ENCODE measurements at regions not wholly inside any gene's neighbourhood (a gene's known extent, or its start where the extent isn't known, plus 50 kb on each side); places are given as distances from the start of the nearest gene placed in this dataset.

GRCh38 chr21:22573834-22574233, 1575.6 kb downstream of the NCAM2 start:
- no peak for DNase-seq (ENCODE audit: low spot score)

DNA sequence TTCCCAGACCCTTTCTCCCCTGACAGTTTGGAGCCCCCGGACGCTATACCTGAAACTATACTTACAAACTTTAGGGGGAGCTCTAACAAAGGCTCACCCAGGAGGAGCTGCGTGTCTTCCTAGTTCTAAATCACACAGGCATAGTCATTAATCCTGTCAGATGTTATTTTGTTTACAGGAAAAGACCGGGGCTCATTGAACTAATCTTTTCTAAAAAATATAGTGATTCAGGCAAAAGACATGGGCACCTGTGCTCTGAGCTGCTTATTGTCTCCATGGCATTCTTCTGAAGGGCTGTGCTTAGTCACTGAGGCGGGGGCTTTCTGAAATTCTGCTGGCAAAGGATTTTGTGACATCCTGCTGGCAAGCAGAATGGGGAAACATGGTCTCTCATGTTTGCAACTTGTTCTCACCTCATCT, 1577.0 kb downstream of the NCAM2 start:
- DNase-seq (ENCODE audit: low spot score) = peak; percentile 20

DNA sequence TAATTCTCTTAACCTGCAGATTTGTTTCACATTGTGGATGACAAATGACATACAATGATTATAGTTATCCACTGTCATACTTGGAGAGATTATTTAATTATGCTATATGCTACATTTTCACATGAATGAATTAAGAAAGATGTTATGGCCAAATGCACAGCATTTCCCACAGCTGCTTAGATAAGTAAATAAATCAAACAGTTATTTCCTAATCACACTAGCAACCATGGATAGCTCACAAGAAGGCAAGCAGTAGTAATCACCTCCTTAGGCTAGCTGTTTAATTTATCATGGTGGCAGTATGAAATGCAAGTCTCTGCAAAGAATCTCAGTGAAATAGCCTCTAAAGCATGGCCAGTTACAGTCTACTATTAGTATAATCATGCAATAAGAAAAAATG, 1581.5 kb downstream of the NCAM2 start:
- DNase-seq (ENCODE audit: low spot score) = no peak

GRCh38 chr21:22582026-22582425, 1583.8 kb downstream of the NCAM2 start:
- DNase-seq (ENCODE audit: low spot score) = no peak

- DNase-seq (ENCODE audit: low spot score) = no peak
Observed at GRCh38 chr21:22584308-22584707, 1586.1 kb downstream of the NCAM2 start.

- no peak for DNase-seq (ENCODE audit: low spot score)
Observed at GRCh38 chr21:22585558-22585957, 1587.3 kb downstream of the NCAM2 start.

DNA sequence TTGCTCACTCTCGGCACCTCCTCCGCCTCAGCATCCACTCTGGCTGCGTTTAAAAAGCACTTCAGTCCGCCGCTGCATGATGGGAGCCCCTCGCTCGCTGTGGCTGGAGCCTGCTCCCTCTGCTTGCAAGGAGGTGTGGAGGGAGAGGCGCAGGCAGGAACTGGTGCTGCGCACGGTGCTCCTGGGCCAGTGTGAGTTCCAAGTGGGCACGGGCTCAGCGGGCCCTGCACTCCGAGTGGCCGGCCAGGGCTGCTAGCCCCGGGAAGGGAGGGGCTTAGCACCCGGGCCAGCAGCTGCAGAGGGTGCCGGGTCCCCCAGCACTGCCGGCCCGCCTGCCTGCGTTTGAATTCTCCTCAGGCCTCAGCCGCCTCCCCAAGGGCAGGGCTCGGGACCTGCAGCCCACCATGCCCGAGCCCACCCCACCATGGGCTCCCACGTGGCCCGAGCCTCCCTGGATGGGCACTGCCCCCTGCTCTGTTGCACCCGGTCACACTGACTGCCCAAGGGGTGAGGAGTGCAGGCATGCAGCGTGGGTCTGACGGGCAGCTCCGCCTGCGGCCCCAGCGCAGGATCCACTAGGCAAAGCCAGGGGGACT, 1599.5 kb downstream of the NCAM2 start:
- DNase-seq (ENCODE audit: low spot score) = no peak

GRCh38 chr21:22609802-22610201, 1611.6 kb downstream of the NCAM2 start:
- no peak for DNase-seq (ENCODE audit: low spot score)

- DNase-seq (ENCODE audit: low spot score) = no peak
Observed at GRCh38 chr21:22627911-22628310, 1629.7 kb downstream of the NCAM2 start.

- DNase-seq (ENCODE audit: low spot score) = no peak
Observed at GRCh38 chr21:22630953-22631465, 1632.8 kb downstream of the NCAM2 start.

DNA sequence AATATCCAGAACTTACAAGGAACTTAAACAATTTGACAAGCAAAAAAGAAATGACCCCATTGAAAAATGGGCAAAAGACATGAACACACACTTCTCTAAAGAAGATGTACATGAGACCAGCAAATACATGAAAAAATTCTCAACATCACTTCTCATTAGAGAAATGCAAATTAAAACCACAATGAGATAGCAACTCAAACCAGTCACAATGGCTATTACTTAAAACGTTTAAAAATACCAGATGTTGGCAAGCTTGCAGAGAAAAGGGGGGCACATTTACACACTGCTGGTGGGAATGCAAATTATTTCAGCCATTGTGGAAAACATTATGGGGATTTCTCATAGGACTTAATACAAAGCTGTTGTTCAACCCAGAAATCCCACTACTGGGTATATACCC, 1634.0 kb downstream of the NCAM2 start:
- no peak for DNase-seq (ENCODE audit: low spot score)

DNA sequence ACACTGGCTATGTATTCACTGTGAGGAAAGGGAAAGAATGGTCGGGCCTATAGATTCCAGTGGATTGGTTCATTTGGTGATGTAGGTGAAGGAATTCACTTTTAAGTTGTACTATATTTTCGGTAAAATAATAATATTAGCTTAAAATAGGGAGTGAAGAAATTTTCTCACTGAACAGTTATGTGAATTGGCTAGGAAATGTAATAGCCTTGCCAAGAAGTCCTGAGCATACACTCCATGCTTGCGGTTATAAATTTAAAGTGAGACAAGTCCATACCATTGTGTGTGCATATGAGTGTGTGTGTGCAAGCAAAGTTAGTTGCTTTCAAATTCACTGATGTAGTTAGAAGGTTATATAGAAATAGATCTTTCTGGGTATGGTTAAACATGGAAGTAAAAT, 1651.0 kb downstream of the NCAM2 start:
- DNase-seq (ENCODE audit: low spot score) = no peak

DNA sequence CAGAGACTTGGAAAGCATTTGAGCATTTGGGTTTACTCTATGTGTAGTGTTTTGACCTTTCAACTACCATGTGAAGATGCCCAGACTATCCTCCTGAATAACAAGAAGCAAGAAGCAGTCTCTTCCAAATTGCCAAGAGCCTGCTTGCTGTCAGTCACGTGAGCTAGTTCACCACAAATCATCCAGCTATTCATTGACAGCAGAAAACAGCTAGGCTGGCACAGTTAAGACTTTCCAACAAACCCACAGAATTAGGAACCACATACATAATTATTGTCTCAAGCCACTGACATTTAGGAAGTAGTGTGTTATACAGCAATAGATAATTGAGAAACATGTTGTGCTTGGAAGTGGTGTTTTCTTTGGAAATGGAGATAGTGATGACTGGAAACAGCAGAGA, 1652.0 kb downstream of the NCAM2 start:
- DNase-seq (ENCODE audit: low spot score) = no peak

GRCh38 chr21:22657781-22658180, 1659.6 kb downstream of the NCAM2 start:
- no peak for DNase-seq (ENCODE audit: low spot score)

DNA sequence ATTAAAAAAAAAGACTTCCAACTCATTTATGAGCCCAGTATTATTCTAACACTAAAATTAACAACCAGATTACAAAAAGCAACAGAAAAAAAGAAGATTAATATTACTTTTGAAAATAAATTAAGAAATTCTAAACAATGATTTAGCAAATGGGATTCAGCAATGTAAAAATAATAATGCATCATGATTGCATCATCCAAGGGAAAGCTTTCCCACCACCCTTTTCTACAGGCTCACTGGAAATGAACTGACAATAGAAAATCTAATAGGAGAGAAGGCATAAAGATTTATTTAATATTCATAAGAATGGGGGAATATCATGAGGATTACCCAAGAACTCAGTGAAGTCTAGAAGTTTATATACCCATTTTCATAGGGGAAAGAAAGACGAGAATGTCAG, 1671.9 kb downstream of the NCAM2 start:
- no peak for DNase-seq (ENCODE audit: low spot score)

GRCh38 chr21:22679207-22679606, 1681.0 kb downstream of the NCAM2 start:
- no peak for DNase-seq (ENCODE audit: low spot score)

DNA sequence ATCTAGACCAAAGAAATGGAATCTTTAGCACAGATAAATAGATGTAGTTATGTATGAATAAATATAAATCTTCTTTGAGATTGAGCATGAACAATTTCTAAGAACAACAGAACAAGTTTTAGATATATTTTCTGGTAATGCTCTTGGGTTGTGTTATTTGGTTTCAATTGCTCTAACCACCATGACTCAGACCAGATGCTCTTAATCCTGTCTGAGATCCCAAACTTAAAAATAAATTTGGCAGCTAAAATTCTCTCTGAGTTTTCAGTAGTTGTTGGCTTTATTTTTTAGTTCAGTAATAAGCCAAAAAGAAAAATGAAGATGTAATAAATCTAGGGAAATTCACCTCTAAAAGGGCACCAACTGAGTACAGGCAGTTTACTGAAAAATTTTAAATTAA, 1693.4 kb downstream of the NCAM2 start:
- no peak for DNase-seq (ENCODE audit: low spot score)

GRCh38 chr21:22703521-22703920, 1705.3 kb downstream of the NCAM2 start:
- DNase-seq (ENCODE audit: low spot score) = no peak

- no peak for DNase-seq (ENCODE audit: low spot score)
Observed at GRCh38 chr21:22710721-22711120, 1712.5 kb downstream of the NCAM2 start.

DNA sequence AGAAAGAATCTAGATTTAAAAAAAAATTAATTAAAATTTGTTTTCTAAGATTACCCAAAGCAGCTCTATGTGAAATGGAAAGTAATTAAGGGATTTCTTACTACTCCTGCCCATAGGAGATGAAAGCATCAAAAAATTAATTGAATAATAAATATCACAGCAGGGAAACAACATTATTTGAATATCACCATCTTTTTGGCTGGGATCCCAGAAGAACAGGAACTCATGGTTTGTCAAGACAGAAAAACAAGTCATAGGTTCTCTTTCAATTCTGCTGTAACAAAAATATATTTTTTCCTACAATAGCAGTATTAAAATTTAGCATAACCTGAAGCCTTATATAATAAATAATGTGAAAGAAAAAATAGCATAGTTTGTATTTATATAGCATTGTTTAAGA, 1713.4 kb downstream of the NCAM2 start:
- DNase-seq (ENCODE audit: low spot score) = no peak

DNA sequence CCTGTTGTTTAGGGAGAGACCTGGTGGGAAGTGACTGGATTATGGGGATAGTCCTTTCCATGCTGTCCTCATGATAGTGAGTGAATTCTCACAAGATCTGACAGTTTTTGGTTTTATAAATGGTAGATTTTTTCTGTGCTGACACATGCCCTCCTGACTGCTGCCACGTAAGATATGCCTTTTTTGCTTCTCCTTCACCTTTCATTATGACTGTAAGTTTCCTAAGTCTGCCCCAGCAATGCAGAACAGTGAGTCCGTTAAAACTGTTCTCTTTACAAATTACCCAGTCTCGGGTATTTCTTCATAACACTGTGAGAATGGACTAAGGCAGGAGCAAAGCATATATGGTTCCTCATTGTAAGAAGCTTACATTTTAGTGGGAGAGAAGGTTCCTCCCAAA, 1727.2 kb downstream of the NCAM2 start:
- no peak for DNase-seq (ENCODE audit: low spot score)

DNA sequence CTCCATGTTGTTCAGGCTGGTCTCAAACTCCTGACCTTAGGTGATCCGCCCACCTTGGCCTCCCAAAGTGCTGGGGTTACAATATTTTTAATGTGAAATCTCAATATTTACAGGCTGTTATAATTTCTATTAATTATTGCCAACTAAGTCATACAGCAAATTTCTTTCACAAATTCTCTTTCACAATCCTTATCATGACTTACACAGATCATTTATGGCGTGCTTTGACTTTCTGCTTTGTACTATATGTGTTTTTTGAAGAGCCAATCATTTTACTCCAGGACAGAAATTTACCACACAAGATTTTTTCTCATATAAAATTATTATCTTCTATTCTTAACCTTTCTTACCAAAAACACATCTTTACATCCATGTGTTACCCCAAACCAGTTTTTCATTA, 1729.9 kb downstream of the NCAM2 start:
- DNase-seq (ENCODE audit: low spot score) = no peak

- no peak for DNase-seq (ENCODE audit: low spot score)
Observed at GRCh38 chr21:22743085-22743484, 1744.9 kb downstream of the NCAM2 start.

- no peak for DNase-seq (ENCODE audit: low spot score)
Observed at GRCh38 chr21:22754746-22755145, 1756.5 kb downstream of the NCAM2 start.

DNA sequence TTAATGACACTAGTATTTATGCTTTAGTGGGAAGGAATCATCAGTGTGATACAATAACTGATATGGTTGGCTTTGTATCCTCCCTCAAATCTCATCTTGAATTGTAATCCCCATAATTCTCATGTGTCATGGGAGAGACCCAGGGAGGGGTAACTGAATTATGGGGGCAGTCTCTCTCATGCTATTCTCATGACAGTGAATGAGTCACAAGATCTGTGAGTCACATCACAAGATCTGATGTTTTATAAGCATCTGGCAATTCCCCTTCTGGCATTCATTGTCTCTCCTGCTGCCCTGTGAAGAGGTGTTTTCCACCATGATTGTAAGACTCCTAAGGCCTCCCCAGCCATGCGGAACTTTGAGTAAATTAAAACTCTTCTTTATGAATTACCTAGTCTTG, 1760.3 kb downstream of the NCAM2 start:
- no peak for DNase-seq (ENCODE audit: low spot score)
